Heart left ventricle (tissue), 16 donors: ENCODE measurements at regions not wholly inside any gene's neighbourhood (a gene's known extent, or its start where the extent isn't known, plus 50 kb on each side); places are given as distances from the start of the nearest gene placed in this dataset.

Experiments used
- ATAC-seq, 4 donors: fragments of 200-7000 bp; cut with Tn5 transposase; one replicate each; pipeline ENCODE4 v1.9.1; 2020 to 2022; ENCODE audit warnings: moderate library complexity in 4 of 4, mild to moderate bottlenecking in 3 of 4, moderate number of reproducible peaks in 1 of 4
- DNase-seq, 5 donors: peaks; one replicate each; pipeline ENCODE4 v3.0.0-alpha.2; 2020
- H3K27ac ChIP-seq, 12 donors: fragments of 200-600 bp; sonication (generic) in 4 of 12; one replicate each; pipeline versions ENCODE4 v1.5.0 to v1.8.0; 2016 to 2022; ENCODE audit warnings: mild to moderate bottlenecking in 2 of 12
- H3K27me3 ChIP-seq, 9 donors: fragments of 200-600 bp; sonication (generic) in 2 of 9; one replicate each; pipeline versions ENCODE4 v1.5.1 to v1.8.0; 2016 to 2022; ENCODE audit warnings: mild to moderate bottlenecking in 3 of 9
- H3K36me3 ChIP-seq, 9 donors: fragments of 200-600 bp; sonication (generic) in 2 of 9; one replicate each; pipeline versions ENCODE4 v1.5.0 to v1.8.0; 2018 to 2022; ENCODE audit warnings: mild to moderate bottlenecking in 2 of 9
- H3K4me1 ChIP-seq, 12 donors: fragments of 200-600 bp; sonication (generic) in 4 of 12; one replicate each; pipeline versions ENCODE4 v1.5.0 to v1.8.0; 2016 to 2022; ENCODE audit warnings: mild to moderate bottlenecking in 3 of 12
- H3K4me3 ChIP-seq, 12 donors: fragments of 200-600 bp; sonication (generic) in 4 of 12; one replicate each; pipeline versions ENCODE4 v1.5.0 to v1.8.0; 2017 to 2022; ENCODE audit warnings: mild to moderate bottlenecking in 9 of 12, moderate library complexity in 4 of 12
- H3K9me3 ChIP-seq, 12 donors: fragments of 200-600 bp; sonication (generic) in 4 of 12; one replicate each; pipeline versions ENCODE4 v1.5.0 to v1.8.0; 2016 to 2022; ENCODE audit warnings: mild to moderate bottlenecking in 1 of 12
- CTCF ChIP-seq, 12 donors: fragments of 200-600 bp; sonication (generic) in 4 of 12; IDR thresholded peaks; one replicate each; pipeline versions ENCODE4 v1.5.0 to v1.8.0; 2018 to 2022; ENCODE audit warnings: antibody characterized with exemption in 12 of 12, mild to moderate bottlenecking in 5 of 12
- POLR2A ChIP-seq, 2 donors: fragments of 450-650 bp; IDR thresholded peaks; one replicate each; pipeline ENCODE4 v1.6.1; 2017; ENCODE audit warnings: antibody characterized with exemption in 2 of 2, mild to moderate bottlenecking in 2 of 2, moderate library complexity in 2 of 2
- WGBS, 4 donors: extraction: QIAGEN DNeasy Blood & Tissue Kit in 2 of 4; methylation state at CpG; one replicate each; pipeline versions ENCODE4 v1.1.5 to v1.1.7; 2013 to 2018; 5-methylcytosine and 5-hydroxymethylcytosine counted together
- intact Hi-C, 10 donors: fragments of 100-400 bp; cut with DNase I; formaldehyde crosslinking; loops; one replicate each; pipeline versions ENCODE4 v1.11.1 to v1.14.2; 2022
- donor health status: ischemic (EF 13 %, LVEDD 7.1; RV severe dilation, severe dysfunction).
- donor health status: healthy with polysubstance abuse.
- donor health status: DM: no; HTN: yes; CAD: no.
- donor health status: DM: no; HTN: no; CAD: no.
- donor health status: ischemic (EF 25% LVEDD 6.9; RV normal size, moderate dysfunction).
- donor health status: ischemic (EF 25% LVEDD 5.7; RV mildly dilated, moderate dysfunction).
- donor health status: healthy.
- donor health status: DM: yes; HTN: yes; CAD: no.
- donor health status: ischemic (EF 35%, LVEDD 5.7; RV mildly dilated, moderate dysfunction).
- donor health status: nonischemic (EF 11% LVEDD 7.7; RV severe dilation, severe dysfunction).
- donor health status: DM: yes; HTN: yes; CAD: no.
- donor health status: PGD.
- donor health status: ischemic (EF 29% LVEDD 5.4; RV normal size, mild dysfunction).
- donor health status: nonischemic (EF 23%, LVEDD 6.1; RV moderate dilation, normal function).

DNA sequence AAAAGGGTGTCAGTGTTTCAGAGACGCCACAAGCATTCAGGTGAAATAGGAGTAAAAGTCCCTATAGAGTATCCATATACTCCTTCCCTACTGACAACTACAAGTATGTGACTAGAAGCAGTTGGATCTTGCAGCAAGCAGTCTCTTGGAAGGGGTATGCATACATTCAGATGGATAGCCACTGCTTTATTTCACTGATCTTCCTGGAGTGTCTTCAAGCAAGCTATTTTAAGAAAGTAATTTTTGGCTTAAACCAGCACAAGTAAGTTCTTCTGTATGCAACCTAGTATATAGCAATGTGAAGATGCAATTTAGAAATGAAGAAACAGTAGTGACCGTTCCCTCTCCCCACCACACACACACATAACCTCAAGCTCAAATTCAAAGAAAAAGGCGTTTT lies 446.8 kb upstream of the CDH18 start:
- no peak for ATAC-seq

GRCh38 chr5:20420991-20421595 lies 433.1 kb upstream of the CDH18 start:
- no peak overlapping the region for H3K4me3 ChIP-seq
- no peak overlapping the region for H3K27ac ChIP-seq
- WGBS, 4 donors, result 40 to 47% (median 42%) methylated on average over 4 of the region's 4 CpGs
- H3K9me3 ChIP-seq, result no peaks in the 10 kb centered on the region
- H3K4me1 ChIP-seq, result no peaks in the 10 kb centered on the region
- intact Hi-C loops, result no loop called here
- no peaks in the 10 kb centered on the region for H3K27me3 ChIP-seq
- ATAC-seq (no peak), DNase-seq (no peak)
- TF ChIP-seq CTCF (IDR thresholded peaks at IDR 0.05) (no peak), POLR2A (IDR thresholded peaks at IDR 0.05) (no peak)
- H3K36me3 ChIP-seq, result no peaks in the 10 kb centered on the region

More for the DNA sequence above, 446.8 kb upstream of the CDH18 start:
- Histone ChIP-seq H3K27me3 (no peaks in the 10 kb centered on the region), H3K36me3 (no peaks in the 10 kb centered on the region), H3K4me1 (no peaks in the 10 kb centered on the region), H3K9me3 (no peaks in the 10 kb centered on the region), H3K4me3 (no peak overlapping the region), H3K27ac (no peak overlapping the region)
- intact Hi-C loops, result no loop called here
- no peak for TF ChIP-seq POLR2A (IDR thresholded peaks at IDR 0.05)
- no peak for TF ChIP-seq CTCF (IDR thresholded peaks at IDR 0.05)
- WGBS, 4 donors, result 76 to 82% (median 81%) methylated on average over 3 of the region's 3 CpGs
- no peak for DNase-seq
